D721Med (cell line): ENCODE measurements at regions not wholly inside any gene's neighbourhood (a gene's known extent, or its start where the extent isn't known, plus 50 kb on each side); places are given as distances from the start of the nearest gene placed in this dataset.
"Not testable (repeated sequence)": the region's sequence is repeated elsewhere in the genome, so short reads cannot be mapped to it uniquely, and the experiment has no call there.

ENCODE experiments used
- DNase-seq: peaks from one replicate; pipeline ENCODE4 v3.0.0; 2011; ENCODE audit warnings: low spot score; ENCODE audit not compliant: insufficient read length
- FAIRE-seq: peaks from 2 replicates; lab custom pipeline; 2011; peaks lifted over from hg19 to GRCh38; lab: Jason Lieb, UNC
- CTCF ChIP-seq: IDR thresholded peaks from 2 replicates; pipeline ENCODE4 v1.5.1; 2012; ENCODE audit warnings: mild to moderate bottlenecking, control low read depth; ENCODE audit not compliant: insufficient read depth; ENCODE audit errors: missing control alignments

GRCh38 chrX:130566028-130566683, 164.4 kb downstream of the RBMX2 start:
- DNase-seq: no peak
- FAIRE-seq: no peak

GRCh38 chrX:130573030-130573429, 171.2 kb downstream of the RBMX2 start:
- DNase-seq, FAIRE-seq: not testable (repeated sequence)

More at GRCh38 chrX:130566028-130566683, 164.4 kb downstream of the RBMX2 start:
- no peak for TF ChIP-seq CTCF
